OCI-LY7 (cell line): ENCODE measurements at regions not wholly inside any gene's neighbourhood (a gene's known extent, or its start where the extent isn't known, plus 50 kb on each side); places are given as distances from the start of the nearest gene placed in this dataset.

Experiments
- BruUV-seq: library from RNA; stranded (reverse); fragments of 400-500 nt; replicated peaks from 2 replicates; lab custom pipeline; 2021; lab: Mats Ljungman, UMichigan
- CTCF ChIA-PET: fragments of 300-600 bp; sonication (Branson Sonifier 250); formaldehyde crosslinking; loops from one replicate; lab custom pipeline; 2022; ENCODE audit warnings: antibody characterized with exemption; ENCODE audit not compliant: unreplicated experiment; lab: Charles Lee
- POLR2A ChIA-PET: fragments of 300-600 bp; sonication (Branson Sonifier 250); formaldehyde crosslinking; loops from one replicate; lab custom pipeline; 2022; ENCODE audit warnings: antibody characterized with exemption; lab: Charles Lee
- DNase-seq: peaks from one replicate; pipeline ENCODE4 v3.0.0-alpha.2; 2015; ENCODE audit warnings: low spot score
- H2AFZ ChIP-seq: fragments of 200-600 bp; sonication (generic), shearing (Covaris generic); 2 replicates; pipeline ENCODE4 v1.6.1; 2014; ENCODE audit warnings: mild to moderate bottlenecking, antibody characterized with exemption, low read length, moderate library complexity
- H3K27ac ChIP-seq: fragments of 200-600 bp; sonication (generic); 2 replicates; pipeline ENCODE4 v1.5.1; 2014; ENCODE audit warnings: mixed run types, low read depth, mild to moderate bottlenecking, moderate library complexity, low read length, inconsistent platforms; ENCODE audit not compliant: poor library complexity, severe bottlenecking
- H3K36me3 ChIP-seq: fragments of 200-600 bp; sonication (generic); 2 replicates; pipeline ENCODE4 v1.6.1; 2014; ENCODE audit warnings: mild to moderate bottlenecking, antibody characterized with exemption, low read length, moderate library complexity, mixed read lengths; ENCODE audit not compliant: insufficient read depth
- H3K4me1 ChIP-seq: fragments of 200-600 bp; sonication (generic); 2 replicates; pipeline ENCODE4 v1.5.1; 2014; ENCODE audit warnings: mild to moderate bottlenecking, low read length; ENCODE audit not compliant: insufficient read depth, poor library complexity, severe bottlenecking
- H3K4me2 ChIP-seq: fragments of 200-600 bp; sonication (generic); 2 replicates; pipeline ENCODE4 v1.6.1; 2014; ENCODE audit warnings: mild to moderate bottlenecking, low read length
- H3K4me3 ChIP-seq: fragments of 200-600 bp; sonication (generic); 2 replicates; pipeline ENCODE4 v1.5.1; 2014; ENCODE audit warnings: mild to moderate bottlenecking, low read depth, low read length; ENCODE audit not compliant: poor library complexity, severe bottlenecking
- H3K79me2 ChIP-seq: fragments of 200-600 bp; sonication (generic); 2 replicates; pipeline ENCODE4 v1.6.1; 2016; ENCODE audit warnings: low read depth, mild to moderate bottlenecking, low read length, moderate library complexity, mixed read lengths; ENCODE audit not compliant: insufficient read depth
- H3K9me2 ChIP-seq: fragments of 200-600 bp; sonication (generic); 2 replicates; pipeline ENCODE4 v1.6.1; 2016; ENCODE audit warnings: mild to moderate bottlenecking, low read length, mixed read lengths; ENCODE audit not compliant: insufficient read depth
- H3K9me3 ChIP-seq: fragments of 200-600 bp; sonication (generic); 2 replicates; pipeline ENCODE4 v1.6.1; 2014; ENCODE audit warnings: mild to moderate bottlenecking, mixed run types, low read length, mixed read lengths
- H4K20me1 ChIP-seq: fragments of 200-600 bp; sonication (generic); 2 replicates; pipeline ENCODE4 v1.6.1; 2014; ENCODE audit warnings: mild to moderate bottlenecking, antibody characterized with exemption, low read length, moderate library complexity, mixed read lengths; ENCODE audit not compliant: insufficient read depth
- EZH2phosphoT487 ChIP-seq: fragments of 200-600 bp; sonication (generic); IDR thresholded peaks from 2 replicates; pipeline ENCODE4 v1.6.1; 2018; ENCODE audit warnings: low read depth, borderline replicate concordance, mild to moderate bottlenecking, mixed run types, antibody characterized with exemption, low read length, moderate library complexity, mixed read lengths
- intact Hi-C: fragments of 100-400 bp; cut with micrococcal nuclease; formaldehyde crosslinking; loops from one replicate; pipeline ENCODE4 v1.10.0; 2022; ENCODE audit not compliant: unreplicated experiment
- TF ChIP-seq, protein P1 (sequence below): fragments of 200-600 bp; sonication (generic); conservative IDR thresholded peaks from 2 replicates; pipeline ENCODE4 v1.5.1; 2014; ENCODE audit warnings: mild to moderate bottlenecking, antibody characterized with exemption, low read length, moderate library complexity, mixed read lengths

DNA sequence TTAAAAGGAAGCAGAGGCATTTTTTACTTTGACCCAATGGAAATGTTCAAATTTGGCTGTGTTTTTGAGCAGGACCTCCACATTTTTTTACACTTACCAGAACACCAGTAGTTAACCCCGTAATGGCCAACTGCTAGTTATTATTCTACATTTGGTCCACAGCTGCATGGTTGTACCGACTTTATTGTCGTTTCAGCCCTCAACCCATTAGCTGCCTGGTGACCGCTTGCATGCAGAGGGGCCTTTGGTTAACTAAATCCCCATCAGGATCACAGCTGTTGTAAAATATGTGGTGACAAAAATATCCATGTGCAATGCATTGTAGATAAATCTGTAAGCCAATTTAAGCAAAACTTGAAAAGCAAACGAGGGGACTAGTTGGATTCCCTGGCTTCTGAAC is 342.2 kb upstream of the MEOX2 start:
- Histone ChIP-seq H3K9me2 (no peaks in the 10 kb centered on the region), H3K9me3 (no peaks in the 10 kb centered on the region), H3K36me3 (no peaks in the 10 kb centered on the region), H3K4me3 (no peak overlapping the region), H3K79me2 (no peaks in the 10 kb centered on the region), H3K27ac (no peak overlapping the region), H3K4me1 (no peaks in the 10 kb centered on the region), H4K20me1 (no peaks in the 10 kb centered on the region), H2AFZ (no peak overlapping the region), H3K4me2 (no peak overlapping the region)
- no TSS peak for BruUV-seq
- intact Hi-C loops = no loop called here
- TF ChIP-seq, protein P1, sequence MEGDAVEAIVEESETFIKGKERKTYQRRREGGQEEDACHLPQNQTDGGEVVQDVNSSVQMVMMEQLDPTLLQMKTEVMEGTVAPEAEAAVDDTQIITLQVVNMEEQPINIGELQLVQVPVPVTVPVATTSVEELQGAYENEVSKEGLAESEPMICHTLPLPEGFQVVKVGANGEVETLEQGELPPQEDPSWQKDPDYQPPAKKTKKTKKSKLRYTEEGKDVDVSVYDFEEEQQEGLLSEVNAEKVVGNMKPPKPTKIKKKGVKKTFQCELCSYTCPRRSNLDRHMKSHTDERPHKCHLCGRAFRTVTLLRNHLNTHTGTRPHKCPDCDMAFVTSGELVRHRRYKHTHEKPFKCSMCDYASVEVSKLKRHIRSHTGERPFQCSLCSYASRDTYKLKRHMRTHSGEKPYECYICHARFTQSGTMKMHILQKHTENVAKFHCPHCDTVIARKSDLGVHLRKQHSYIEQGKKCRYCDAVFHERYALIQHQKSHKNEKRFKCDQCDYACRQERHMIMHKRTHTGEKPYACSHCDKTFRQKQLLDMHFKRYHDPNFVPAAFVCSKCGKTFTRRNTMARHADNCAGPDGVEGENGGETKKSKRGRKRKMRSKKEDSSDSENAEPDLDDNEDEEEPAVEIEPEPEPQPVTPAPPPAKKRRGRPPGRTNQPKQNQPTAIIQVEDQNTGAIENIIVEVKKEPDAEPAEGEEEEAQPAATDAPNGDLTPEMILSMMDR = no peak
- TF ChIP-seq EZH2phosphoT487 = no peak
- POLR2A ChIA-PET = no interaction called here
- CTCF ChIA-PET = no interaction called here
- DNase-seq = no peak

DNA sequence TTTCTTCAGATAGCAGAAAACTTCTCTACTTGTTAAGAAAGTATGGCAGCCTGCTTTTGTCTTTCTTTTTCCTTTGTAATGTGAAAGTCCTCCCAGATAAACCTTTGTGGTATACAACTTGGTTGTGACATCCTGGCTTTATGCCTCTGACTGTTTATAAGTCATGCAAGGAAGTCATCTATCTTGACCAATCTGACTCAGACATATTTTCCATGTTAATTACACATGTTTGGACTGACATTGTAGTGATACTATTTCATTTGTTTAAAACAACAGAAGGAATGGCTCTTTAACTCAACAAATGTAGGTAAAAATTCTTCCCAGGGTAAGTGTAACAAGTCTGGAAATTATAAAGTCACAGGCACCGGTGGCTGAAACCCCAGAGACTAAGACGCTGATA is 341.6 kb upstream of the MEOX2 start:
- ChIA-PET POLR2A (no interaction called here), CTCF (no interaction called here)
- Histone ChIP-seq H3K79me2 (no peaks in the 10 kb centered on the region), H3K27ac (no peak overlapping the region), H3K36me3 (no peaks in the 10 kb centered on the region), H3K4me2 (no peak overlapping the region), H3K9me2 (no peaks in the 10 kb centered on the region), H3K4me3 (no peak overlapping the region), H3K9me3 (no peaks in the 10 kb centered on the region), H4K20me1 (no peaks in the 10 kb centered on the region), H3K4me1 (no peaks in the 10 kb centered on the region), H2AFZ (no peak overlapping the region)
- TF ChIP-seq, protein P1 = no peak
- no peak for TF ChIP-seq EZH2phosphoT487
- intact Hi-C loops = no loop called here
- BruUV-seq = no TSS peak
- DNase-seq = no peak

DNA sequence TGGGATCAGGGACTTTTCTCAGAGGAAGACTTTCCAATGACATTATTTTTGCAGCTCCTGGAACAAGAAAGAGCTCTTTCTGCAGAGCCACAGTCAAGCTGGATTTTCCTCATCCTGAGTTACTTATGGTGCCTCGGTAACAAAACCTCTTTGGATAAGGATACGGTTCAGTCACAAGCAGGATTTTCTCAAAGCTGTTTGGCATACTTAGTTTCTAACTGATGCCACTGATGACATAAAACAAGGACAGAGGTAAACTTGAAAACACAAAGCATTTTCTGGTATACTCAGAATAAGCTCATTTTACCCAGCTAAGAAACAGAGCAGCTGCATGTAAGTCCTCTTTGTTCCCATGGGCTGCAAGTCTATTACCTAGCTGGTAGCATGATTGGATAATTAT is 340.9 kb upstream of the MEOX2 start:
- Histone ChIP-seq H3K4me3 (no peak overlapping the region), H2AFZ (no peak overlapping the region), H3K9me2 (no peaks in the 10 kb centered on the region), H4K20me1 (no peaks in the 10 kb centered on the region), H3K9me3 (no peaks in the 10 kb centered on the region), H3K4me2 (no peak overlapping the region), H3K4me1 (no peaks in the 10 kb centered on the region), H3K36me3 (no peaks in the 10 kb centered on the region), H3K27ac (no peak overlapping the region), H3K79me2 (no peaks in the 10 kb centered on the region)
- BruUV-seq = no TSS peak
- DNase-seq = no peak
- TF ChIP-seq EZH2phosphoT487 = no peak
- TF ChIP-seq, protein P1 = no peak
- CTCF ChIA-PET = no interaction called here
- POLR2A ChIA-PET = no interaction called here
- intact Hi-C loops = no loop called here
